Osteoblast (primary cell): ENCODE measurements at regions not wholly inside any gene's neighbourhood (a gene's known extent, or its start where the extent isn't known, plus 50 kb on each side); places are given as distances from the start of the nearest gene placed in this dataset.

Experiments used
- DNase-seq: peaks from one replicate; pipeline ENCODE4 v3.0.0; 2011; ENCODE audit warnings: low spot score, mixed read lengths; ENCODE audit not compliant: insufficient read length; ENCODE audit errors: missing footprints
- H2AFZ ChIP-seq: 2 replicates; pipeline ENCODE4 v1.6.0; 2011; ENCODE audit warnings: mild to moderate bottlenecking, low read length
- H3K27ac ChIP-seq: 2 replicates; pipeline ENCODE4 v1.5.1; 2011; ENCODE audit warnings: mild to moderate bottlenecking, low read depth, low read length, moderate library complexity
- H3K27me3 ChIP-seq: 2 replicates; pipeline ENCODE4 v1.6.0; 2012; ENCODE audit warnings: mild to moderate bottlenecking, control low read depth, inconsistent platforms, low read length, moderate library complexity; ENCODE audit not compliant: insufficient read depth
- H3K36me3 ChIP-seq: 2 replicates; pipeline ENCODE4 v1.5.1; 2011; ENCODE audit warnings: mild to moderate bottlenecking, low read length, control low read depth, moderate library complexity; ENCODE audit not compliant: insufficient read depth
- H3K4me1 ChIP-seq: 2 replicates; pipeline ENCODE4 v1.5.1; 2011; ENCODE audit warnings: mild to moderate bottlenecking, low read length, control low read depth, moderate library complexity; ENCODE audit not compliant: insufficient read depth
- H3K4me2 ChIP-seq: 2 replicates; pipeline ENCODE4 v1.6.0; 2011; ENCODE audit warnings: mild to moderate bottlenecking, low read length; ENCODE audit not compliant: insufficient read depth
- H3K4me3 ChIP-seq: fragments of 200-600 bp; sonication (generic); 3 replicates; pipeline ENCODE4 v1.5.1; 2012; ENCODE audit warnings: mild to moderate bottlenecking, low read length, inconsistent platforms; ENCODE audit not compliant: insufficient read depth
- H3K79me2 ChIP-seq: 2 replicates; pipeline ENCODE4 v1.6.0; 2012; ENCODE audit warnings: mild to moderate bottlenecking, low read length, control low read depth, inconsistent platforms; ENCODE audit not compliant: insufficient read depth
- H3K9me3 ChIP-seq: 2 replicates; pipeline ENCODE4 v1.5.1; 2011; ENCODE audit warnings: low read depth, low read length, control low read depth
- H4K20me1 ChIP-seq: 2 replicates; pipeline ENCODE4 v1.6.0; 2012; ENCODE audit warnings: mild to moderate bottlenecking, low read length, control low read depth; ENCODE audit not compliant: insufficient read depth
- CTCF ChIP-seq: IDR thresholded peaks from 2 replicates; pipeline ENCODE4 v1.5.1; 2011; ENCODE audit warnings: mild to moderate bottlenecking, low read depth, low read length, moderate library complexity; ENCODE audit errors: extremely low read depth

GRCh38 chr20:23198815-23199214 lies 112.7 kb upstream of the CD93 start:
- Histone ChIP-seq H3K36me3 (no peaks in the 10 kb centered on the region), H3K27ac (no peak overlapping the region), H3K9me3 (no peaks in the 10 kb centered on the region), H3K27me3 (peaks cover 12% of the 10 kb centered on the region), H3K79me2 (no peaks in the 10 kb centered on the region), H4K20me1 (no peaks in the 10 kb centered on the region), H3K4me1 (no peaks in the 10 kb centered on the region), H3K4me3 (no peak overlapping the region), H2AFZ (no peak overlapping the region), H3K4me2 (no peak overlapping the region)
- no peak for TF ChIP-seq CTCF
- no peak for DNase-seq

- no peak for TF ChIP-seq CTCF
- H3K79me2 ChIP-seq, result no peaks in the 10 kb centered on the region
- H3K27me3 ChIP-seq, result peaks cover 7% of the 10 kb centered on the region
- no peak overlapping the region for H3K4me3 ChIP-seq
- H3K27ac ChIP-seq, result no peak overlapping the region
- no peak overlapping the region for H2AFZ ChIP-seq
- H3K4me1 ChIP-seq, result no peaks in the 10 kb centered on the region
- no peak for DNase-seq
- H3K9me3 ChIP-seq, result no peaks in the 10 kb centered on the region
- no peaks in the 10 kb centered on the region for H4K20me1 ChIP-seq
- H3K36me3 ChIP-seq, result no peaks in the 10 kb centered on the region
- H3K4me2 ChIP-seq, result no peak overlapping the region
Observed at GRCh38 chr20:23197836-23198235, 111.7 kb upstream of the CD93 start.

GRCh38 chr20:23195636-23196035 lies 109.5 kb upstream of the CD93 start:
- H3K36me3 ChIP-seq, result no peaks in the 10 kb centered on the region
- H3K27ac ChIP-seq, result no peak overlapping the region
- no peaks in the 10 kb centered on the region for H3K4me1 ChIP-seq
- H3K4me3 ChIP-seq, result no peak overlapping the region
- DNase-seq, result no peak
- no peaks in the 10 kb centered on the region for H3K9me3 ChIP-seq
- H3K4me2 ChIP-seq, result no peak overlapping the region
- H4K20me1 ChIP-seq, result no peaks in the 10 kb centered on the region
- H3K27me3 ChIP-seq, result peaks cover 12% of the 10 kb centered on the region
- TF ChIP-seq CTCF, result no peak
- no peak overlapping the region for H2AFZ ChIP-seq
- no peaks in the 10 kb centered on the region for H3K79me2 ChIP-seq

- H3K79me2 ChIP-seq, result no peaks in the 10 kb centered on the region
- TF ChIP-seq CTCF, result no peak
- no peaks in the 10 kb centered on the region for H3K4me1 ChIP-seq
- no peaks in the 10 kb centered on the region for H4K20me1 ChIP-seq
- H3K27me3 ChIP-seq, result peaks cover 9% of the 10 kb centered on the region
- no peak for DNase-seq
- H3K4me2 ChIP-seq, result no peak overlapping the region
- no peaks in the 10 kb centered on the region for H3K9me3 ChIP-seq
- no peaks in the 10 kb centered on the region for H3K36me3 ChIP-seq
- H3K4me3 ChIP-seq, result no peak overlapping the region
- H3K27ac ChIP-seq, result no peak overlapping the region
- H2AFZ ChIP-seq, result no peak overlapping the region
Observed at GRCh38 chr20:23193801-23194384, 107.8 kb upstream of the CD93 start.
